ENCODE measurements at regions not wholly inside any gene's neighbourhood (a gene's known extent, or its start where the extent isn't known, plus 50 kb on each side); places are given as distances from the start of the nearest gene placed in this dataset.

DNA sequence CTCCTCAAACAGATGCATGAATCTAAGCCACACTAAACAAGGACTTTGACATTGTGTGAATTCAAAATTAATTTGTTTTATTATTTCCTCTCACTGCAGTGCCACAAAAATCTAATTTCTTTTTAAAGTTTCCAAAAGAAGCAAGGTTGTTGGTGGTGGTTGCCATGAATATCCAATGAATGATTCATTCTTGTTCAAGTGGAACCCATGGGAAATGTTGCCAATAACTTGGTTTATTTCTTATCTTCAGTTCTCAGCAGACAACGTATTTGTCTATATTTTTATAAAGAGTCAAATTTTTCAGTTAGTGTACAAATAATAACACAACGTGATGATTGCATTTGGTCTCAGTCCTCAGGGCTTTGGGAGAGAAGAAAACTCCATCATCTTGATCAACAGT lies 309.4 kb upstream of the NOCT start:
- ATAC-seq (no peak), DNase-seq (no peak)
- Mint-ChIP-seq H3K36me3 (no peaks in the 10 kb centered on the region), H3K4me3 (no peak overlapping the region), H3K27me3 (no peaks in the 10 kb centered on the region), H3K27ac (no peak overlapping the region), H3K4me1 (no peaks in the 10 kb centered on the region), H3K9me3 (ENCODE audit: low read depth) (no peaks in the 10 kb centered on the region)
- CTCF ChIA-PET, result no interaction called here

DNA sequence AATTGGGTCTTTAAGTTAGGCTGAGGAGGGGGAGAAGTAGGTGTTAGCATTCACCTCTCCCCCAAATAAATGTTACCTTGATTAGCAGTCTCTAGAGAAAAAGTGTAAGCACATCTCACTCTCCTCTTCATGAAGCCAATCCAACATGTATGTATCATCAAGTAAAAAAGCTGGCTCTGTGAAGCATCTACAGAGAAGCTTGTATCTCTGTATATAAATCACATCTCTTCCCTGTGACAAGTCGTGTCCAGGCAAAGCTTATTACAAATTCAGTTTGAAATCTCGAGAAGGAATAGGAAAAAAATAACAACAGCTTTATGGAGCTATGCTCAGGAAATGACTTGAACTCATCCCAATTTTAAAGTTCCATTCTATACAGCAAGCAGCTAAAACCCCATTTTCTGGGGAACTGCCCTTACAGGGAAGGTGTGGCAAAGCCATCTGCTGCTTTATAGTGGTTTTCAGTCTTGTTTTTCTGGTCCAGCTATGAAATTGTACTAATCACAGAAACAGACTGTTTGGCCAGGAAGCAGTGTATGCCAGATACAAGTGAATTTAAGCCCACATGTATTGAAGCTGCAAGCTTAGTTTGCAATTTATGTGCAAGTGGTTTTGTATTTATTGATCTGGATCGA lies 313.3 kb upstream of the NOCT start:
- no peaks in the 10 kb centered on the region for H3K4me1 Mint-ChIP-seq
- no peak overlapping the region for H3K4me3 Mint-ChIP-seq
- peaks cover 2% of the 10 kb centered on the region for H3K27me3 Mint-ChIP-seq
- DNase-seq, result no peak
- CTCF ChIA-PET, result no interaction called here
- ATAC-seq, result no peak
- H3K36me3 Mint-ChIP-seq, result no peaks in the 10 kb centered on the region
- H3K9me3 Mint-ChIP-seq (ENCODE audit: low read depth), result no peaks in the 10 kb centered on the region
- no peak overlapping the region for H3K27ac Mint-ChIP-seq

DNA sequence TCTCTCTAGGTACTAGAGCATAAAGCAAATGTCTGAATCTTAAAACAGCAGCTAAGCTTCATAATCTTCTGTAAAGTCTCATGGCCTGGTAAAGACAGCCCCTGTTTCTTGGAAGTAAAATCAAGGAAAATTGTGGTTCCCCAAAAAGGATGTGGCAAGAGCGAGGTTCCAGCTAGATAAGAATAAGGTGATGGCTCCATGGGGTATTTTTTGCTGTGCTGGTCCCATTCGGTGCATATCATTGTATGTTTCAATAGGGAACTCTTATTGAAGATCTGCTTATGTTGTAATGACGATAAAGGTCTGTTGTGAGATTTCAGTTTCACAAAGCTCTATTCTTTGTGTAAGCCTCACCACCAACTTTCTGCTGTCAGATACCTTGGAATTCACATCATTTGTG lies 316.9 kb upstream of the NOCT start:
- peaks cover 5% of the 10 kb centered on the region for H3K27me3 Mint-ChIP-seq
- CTCF ChIA-PET, result interaction anchor here (1.3 kb wide), 1 partner anchor 18 kb away, joined by 3 read pairs; no protein-coding TSS in a partner anchor
- H3K4me3 Mint-ChIP-seq, result no peak overlapping the region
- H3K27ac Mint-ChIP-seq, result no peak overlapping the region
- H3K36me3 Mint-ChIP-seq, result no peaks in the 10 kb centered on the region
- ATAC-seq (no peak), DNase-seq (no peak)
- no peaks in the 10 kb centered on the region for H3K9me3 Mint-ChIP-seq (ENCODE audit: low read depth)
- no peaks in the 10 kb centered on the region for H3K4me1 Mint-ChIP-seq

DNA sequence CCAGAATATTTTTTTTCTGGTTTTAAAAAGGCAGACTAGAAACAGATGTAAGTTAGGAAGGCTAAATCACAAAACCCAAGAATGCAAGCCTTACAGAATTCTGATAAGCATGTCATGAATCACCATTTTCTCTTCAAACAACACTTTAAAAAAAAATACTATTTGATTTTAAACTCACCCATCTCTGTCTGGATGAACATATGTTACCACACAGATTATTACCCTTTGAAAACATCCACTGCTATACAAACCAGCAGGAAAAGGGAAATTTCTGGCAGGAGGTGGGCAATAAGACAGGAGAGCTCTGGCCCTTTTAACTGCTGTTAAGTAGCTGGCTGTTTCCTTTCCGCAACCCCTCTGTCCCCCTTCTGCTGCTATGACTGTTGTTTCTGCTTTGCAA lies 317.7 kb upstream of the NOCT start:
- H3K4me3 Mint-ChIP-seq, result no peak overlapping the region
- CTCF ChIA-PET, result interaction anchor here (1.3 kb wide), 1 partner anchor 17 kb away, joined by 3 read pairs; no protein-coding TSS in a partner anchor
- H3K9me3 Mint-ChIP-seq (ENCODE audit: low read depth), result no peaks in the 10 kb centered on the region
- no peak for DNase-seq
- H3K27me3 Mint-ChIP-seq, result peaks cover 5% of the 10 kb centered on the region
- H3K36me3 Mint-ChIP-seq, result no peaks in the 10 kb centered on the region
- H3K4me1 Mint-ChIP-seq, result no peaks in the 10 kb centered on the region
- ATAC-seq, result no peak
- H3K27ac Mint-ChIP-seq, result no peak overlapping the region

DNA sequence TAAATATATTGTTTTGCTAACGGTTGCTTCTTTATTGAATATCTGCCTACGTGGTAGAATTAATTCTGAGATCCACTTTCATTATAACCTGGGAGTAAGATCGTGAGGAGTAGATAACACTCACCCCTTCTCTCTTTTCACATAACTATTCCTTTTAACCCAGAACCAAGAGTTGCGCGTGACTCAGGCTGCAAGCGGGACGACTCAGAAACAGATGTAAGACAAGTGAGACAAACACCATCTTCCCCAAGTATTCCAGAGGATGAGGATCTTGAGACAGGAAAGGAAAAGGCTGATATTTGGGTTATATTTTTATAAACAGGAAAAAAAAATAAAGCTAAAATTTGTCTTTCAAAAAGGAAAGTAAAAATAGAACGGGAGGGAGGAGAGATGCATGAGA lies 318.8 kb upstream of the NOCT start:
- ATAC-seq (no peak), DNase-seq (no peak)
- no peak overlapping the region for H3K27ac Mint-ChIP-seq
- no peaks in the 10 kb centered on the region for H3K9me3 Mint-ChIP-seq (ENCODE audit: low read depth)
- CTCF ChIA-PET, result no interaction called here
- H3K4me3 Mint-ChIP-seq, result no peak overlapping the region
- no peaks in the 10 kb centered on the region for H3K36me3 Mint-ChIP-seq
- no peaks in the 10 kb centered on the region for H3K4me1 Mint-ChIP-seq
- H3K27me3 Mint-ChIP-seq, result peaks cover 5% of the 10 kb centered on the region

DNA sequence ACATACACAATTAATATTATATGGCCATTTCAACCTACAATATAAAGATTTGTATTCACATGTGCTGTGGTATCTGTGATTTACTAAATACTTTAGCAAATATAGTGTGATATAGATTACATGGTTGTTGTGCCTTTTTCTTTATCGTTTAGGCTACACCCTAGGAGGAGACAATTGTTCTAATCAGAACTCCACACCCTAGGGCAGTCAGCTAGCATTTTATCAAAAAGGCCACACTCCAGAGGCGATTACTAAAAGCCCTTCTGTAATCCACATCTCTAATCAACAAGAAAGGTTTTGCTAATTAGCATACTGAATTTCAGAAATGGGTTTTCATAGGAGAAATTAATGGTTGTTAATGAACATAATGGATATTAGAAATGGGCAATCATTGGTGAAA lies 319.5 kb upstream of the NOCT start:
- Mint-ChIP-seq H3K27me3 (peaks cover 5% of the 10 kb centered on the region), H3K27ac (no peak overlapping the region), H3K4me3 (no peak overlapping the region), H3K4me1 (no peaks in the 10 kb centered on the region), H3K36me3 (no peaks in the 10 kb centered on the region), H3K9me3 (ENCODE audit: low read depth) (no peaks in the 10 kb centered on the region)
- DNase-seq (no peak), ATAC-seq (no peak)
- CTCF ChIA-PET, result no interaction called here

DNA sequence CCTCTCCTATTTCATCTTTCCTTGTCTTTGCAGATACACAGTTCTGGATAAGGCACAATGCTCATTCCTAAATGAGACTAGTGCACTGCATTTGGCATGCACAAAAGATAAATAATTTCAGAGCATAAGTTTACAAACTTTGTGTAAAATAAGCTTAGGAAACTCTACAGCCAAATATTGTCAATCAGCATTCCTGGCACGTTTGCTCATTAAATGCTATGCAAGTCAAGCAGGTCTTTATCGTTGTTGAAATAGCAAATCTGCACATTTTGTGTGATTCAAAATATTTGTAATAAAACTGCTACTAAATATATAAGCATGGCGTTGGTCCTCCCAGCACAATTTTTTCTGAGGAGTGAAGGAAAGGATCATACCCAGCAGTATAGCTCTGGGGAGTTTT lies 322.1 kb upstream of the NOCT start:
- Mint-ChIP-seq H3K9me3 (ENCODE audit: low read depth) (no peaks in the 10 kb centered on the region), H3K27ac (no peak overlapping the region), H3K27me3 (peaks cover 5% of the 10 kb centered on the region), H3K36me3 (no peaks in the 10 kb centered on the region), H3K4me3 (no peak overlapping the region), H3K4me1 (no peaks in the 10 kb centered on the region)
- DNase-seq, result no peak
- no peak for ATAC-seq
- CTCF ChIA-PET, result no interaction called here

DNA sequence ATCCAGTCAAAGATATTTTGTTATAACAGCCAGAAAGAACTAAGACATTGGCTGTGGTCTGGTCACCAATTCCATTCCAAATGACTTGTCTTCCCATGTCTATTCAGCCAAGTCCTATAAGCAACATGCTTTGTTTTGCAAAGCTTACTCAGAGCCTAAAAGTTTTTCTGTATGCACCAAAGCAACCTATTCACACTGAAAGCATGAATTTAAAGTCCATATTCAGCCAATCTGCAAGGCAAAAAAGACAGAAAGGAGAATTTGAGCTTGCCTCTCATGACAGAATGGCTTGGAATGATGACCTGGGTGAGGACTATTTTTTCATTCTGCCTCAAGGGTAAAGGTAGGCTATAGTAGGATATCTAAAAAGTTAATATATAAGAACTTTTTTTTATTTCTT lies 323.2 kb upstream of the NOCT start:
- peaks cover 4% of the 10 kb centered on the region for H3K27me3 Mint-ChIP-seq
- H3K9me3 Mint-ChIP-seq (ENCODE audit: low read depth), result no peaks in the 10 kb centered on the region
- no peak overlapping the region for H3K4me3 Mint-ChIP-seq
- no peak overlapping the region for H3K27ac Mint-ChIP-seq
- H3K4me1 Mint-ChIP-seq, result no peaks in the 10 kb centered on the region
- CTCF ChIA-PET, result interaction anchor here (1.0 kb wide), 1 partner anchor 11 kb away, joined by 3 read pairs; no protein-coding TSS in a partner anchor
- H3K36me3 Mint-ChIP-seq, result no peaks in the 10 kb centered on the region
- DNase-seq (no peak), ATAC-seq (no peak)

DNA sequence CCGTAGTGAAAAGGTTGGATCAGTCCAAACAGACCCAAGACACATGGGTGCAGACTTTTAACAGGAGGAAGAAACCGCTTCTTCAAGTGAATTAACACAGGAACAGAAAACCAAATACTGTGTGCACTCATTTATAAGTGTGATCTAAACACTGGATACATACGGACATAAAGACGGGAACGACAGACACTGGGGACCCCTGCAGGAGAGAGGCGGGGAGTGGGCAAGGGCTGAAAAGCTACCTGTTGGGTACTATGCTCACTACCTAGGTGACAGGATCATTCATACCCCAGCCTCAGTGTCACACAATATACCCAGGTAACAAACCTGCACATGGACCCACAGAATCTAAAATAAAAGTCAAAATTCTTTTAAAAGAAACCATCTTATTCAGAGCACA lies 326.0 kb upstream of the NOCT start:
- CTCF ChIA-PET, result no interaction called here
- Mint-ChIP-seq H3K27ac (no peak overlapping the region), H3K4me1 (no peaks in the 10 kb centered on the region), H3K9me3 (ENCODE audit: low read depth) (no peaks in the 10 kb centered on the region), H3K36me3 (no peaks in the 10 kb centered on the region), H3K4me3 (no peak overlapping the region), H3K27me3 (no peaks in the 10 kb centered on the region)
- no peak for DNase-seq
- no peak for ATAC-seq

DNA sequence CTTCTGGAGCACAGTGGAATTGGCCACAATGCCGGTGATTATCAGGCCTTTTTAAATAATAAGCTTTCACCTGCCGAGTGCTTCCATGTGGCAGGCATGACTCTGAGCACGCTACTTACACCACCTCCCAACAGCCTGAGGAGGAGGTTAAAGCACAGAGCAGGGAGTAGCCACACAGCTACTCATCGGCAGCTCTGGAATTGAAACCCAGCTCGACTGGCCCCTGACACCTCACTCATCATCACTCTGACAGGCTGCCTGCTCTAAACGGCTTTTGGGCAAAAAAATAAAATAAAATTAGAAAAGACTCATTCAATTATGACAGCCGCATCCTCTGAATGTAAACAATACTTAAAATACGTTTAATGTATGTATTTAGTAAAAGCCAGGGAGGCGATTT lies 326.4 kb upstream of the NOCT start:
- no peaks in the 10 kb centered on the region for H3K36me3 Mint-ChIP-seq
- no peak for DNase-seq
- no peaks in the 10 kb centered on the region for H3K27me3 Mint-ChIP-seq
- H3K27ac Mint-ChIP-seq, result no peak overlapping the region
- no peaks in the 10 kb centered on the region for H3K4me1 Mint-ChIP-seq
- no peak overlapping the region for H3K4me3 Mint-ChIP-seq
- CTCF ChIA-PET, result no interaction called here
- ATAC-seq, result no peak
- H3K9me3 Mint-ChIP-seq (ENCODE audit: low read depth), result no peaks in the 10 kb centered on the region

DNA sequence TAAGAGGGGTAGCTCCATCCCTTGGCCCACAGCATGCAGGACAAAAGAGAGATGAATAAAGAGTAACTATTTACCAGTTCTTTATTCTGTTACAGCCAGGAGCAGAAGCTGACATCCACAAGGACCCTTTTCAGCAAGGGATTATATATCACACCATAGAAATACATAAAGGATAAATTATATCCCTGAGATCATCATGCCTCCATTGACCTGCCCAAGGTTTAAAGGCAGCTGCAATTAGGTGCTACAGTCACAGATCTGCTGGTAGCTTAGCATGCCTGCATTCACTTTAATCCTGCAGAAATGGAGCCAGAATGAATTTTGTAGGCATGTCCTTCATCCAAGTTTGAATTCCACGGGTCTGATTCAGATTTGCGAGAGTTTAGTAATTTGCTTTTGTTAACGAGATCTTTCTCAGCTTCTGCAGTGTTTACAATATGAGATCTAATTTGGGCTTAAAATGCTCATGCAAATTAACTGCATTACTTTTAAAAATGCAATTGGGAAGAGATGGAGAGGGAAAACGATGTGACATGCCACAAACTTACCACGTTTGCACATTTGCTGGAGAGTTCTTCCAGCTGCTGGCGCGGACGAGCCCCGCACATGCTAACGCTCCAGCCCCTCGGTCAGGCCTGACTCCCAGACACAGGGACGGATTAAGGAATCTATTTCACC lies 327.0 kb upstream of the NOCT start:
- ATAC-seq, result no peak
- H3K4me1 Mint-ChIP-seq, result no peaks in the 10 kb centered on the region
- DNase-seq, result no peak
- CTCF ChIA-PET, result interaction anchor here (0.7 kb wide), 1 partner anchor 8 kb away, joined by 3 read pairs; no protein-coding TSS in a partner anchor
- H3K27me3 Mint-ChIP-seq, result peaks cover 4% of the 10 kb centered on the region
- no peaks in the 10 kb centered on the region for H3K36me3 Mint-ChIP-seq
- H3K27ac Mint-ChIP-seq, result no peak overlapping the region
- no peak overlapping the region for H3K4me3 Mint-ChIP-seq
- no peaks in the 10 kb centered on the region for H3K9me3 Mint-ChIP-seq (ENCODE audit: low read depth)

DNA sequence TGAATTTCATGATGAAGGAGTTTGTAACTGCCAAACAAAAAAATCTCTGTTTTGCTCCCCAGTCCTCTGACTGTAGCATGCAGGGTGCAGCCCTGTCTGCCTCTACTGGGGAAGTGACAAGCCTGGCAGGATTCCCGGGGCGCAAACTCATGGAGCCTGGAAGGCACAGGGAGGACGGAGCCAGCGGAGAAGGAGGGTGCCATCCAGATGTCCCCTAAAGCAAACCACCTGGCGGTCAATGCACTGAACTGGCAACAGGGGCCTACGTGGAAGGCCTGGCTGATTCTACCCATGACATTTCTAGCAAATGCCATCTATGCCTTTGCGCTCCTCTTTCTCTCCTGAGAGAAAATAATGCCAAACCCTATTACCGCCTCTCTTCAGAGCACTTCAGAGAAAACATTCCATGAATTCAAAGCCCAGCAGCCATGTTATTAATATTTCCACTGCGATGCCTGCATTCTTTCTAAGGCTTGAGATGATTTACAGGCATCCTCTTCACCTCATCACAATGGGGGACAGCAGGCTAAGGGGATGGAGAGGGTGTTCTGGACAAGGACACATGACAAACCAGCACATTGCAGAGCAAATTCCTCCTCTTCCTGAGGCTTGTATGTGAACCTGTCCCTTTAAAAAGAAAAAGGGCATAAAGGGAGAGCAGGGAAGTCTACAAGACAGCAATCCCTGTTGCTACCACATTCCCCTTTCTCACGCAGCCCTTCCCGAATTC lies 329.3 kb upstream of the NOCT start:
- no peak overlapping the region for H3K4me3 Mint-ChIP-seq
- no peaks in the 10 kb centered on the region for H3K36me3 Mint-ChIP-seq
- no peak for DNase-seq
- H3K27me3 Mint-ChIP-seq, result peaks cover 20% of the 10 kb centered on the region
- H3K4me1 Mint-ChIP-seq, result no peaks in the 10 kb centered on the region
- no peak overlapping the region for H3K27ac Mint-ChIP-seq
- CTCF ChIA-PET, result no interaction called here
- no peak for ATAC-seq
- H3K9me3 Mint-ChIP-seq (ENCODE audit: low read depth), result no peaks in the 10 kb centered on the region

DNA sequence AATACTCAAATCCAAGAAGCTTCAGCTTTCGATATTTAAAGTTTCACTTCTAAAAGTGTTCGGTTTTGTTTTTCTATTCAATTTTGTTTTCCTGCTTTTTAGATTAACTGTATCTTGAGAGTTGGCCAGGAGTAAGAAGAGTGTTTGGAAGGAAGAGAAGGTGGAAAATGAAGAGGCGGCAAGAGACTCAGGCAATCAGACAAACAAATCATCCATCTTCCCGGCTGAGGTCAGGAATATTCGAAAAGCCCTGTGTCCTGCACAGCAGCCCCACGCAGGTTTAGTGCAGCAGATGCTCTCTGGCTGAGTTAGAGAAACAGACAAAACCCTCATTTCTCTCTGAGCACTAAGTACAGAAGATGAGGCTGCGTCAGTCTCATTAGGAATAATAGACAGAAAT lies 330.3 kb upstream of the NOCT start:
- no peaks in the 10 kb centered on the region for H3K4me1 Mint-ChIP-seq
- no peaks in the 10 kb centered on the region for H3K36me3 Mint-ChIP-seq
- H3K4me3 Mint-ChIP-seq, result no peak overlapping the region
- no peak for DNase-seq
- no peak overlapping the region for H3K27ac Mint-ChIP-seq
- no peak for ATAC-seq
- CTCF ChIA-PET, result no interaction called here
- no peaks in the 10 kb centered on the region for H3K9me3 Mint-ChIP-seq (ENCODE audit: low read depth)
- peaks cover 23% of the 10 kb centered on the region for H3K27me3 Mint-ChIP-seq
